HG03342 (cell line): ENCODE measurements at regions not wholly inside any gene's neighbourhood (a gene's known extent, or its start where the extent isn't known, plus 50 kb on each side); places are given as distances from the start of the nearest gene placed in this dataset.
A peak's percentile ranks its signal among the peaks of the same experiment; 100 is the strongest.
"Not testable (repeated sequence)": the region's sequence is repeated elsewhere in the genome, so short reads cannot be mapped to it uniquely, and the experiment has no call there.

ENCODE experiments used
- ATAC-seq: cut with Tn5 transposase; IDR thresholded peaks from one replicate; pipeline ENCODE4 v1.9.1; 2021; ENCODE audit warnings: mild to moderate bottlenecking, moderate library complexity; ENCODE audit not compliant: unreplicated experiment

DNA sequence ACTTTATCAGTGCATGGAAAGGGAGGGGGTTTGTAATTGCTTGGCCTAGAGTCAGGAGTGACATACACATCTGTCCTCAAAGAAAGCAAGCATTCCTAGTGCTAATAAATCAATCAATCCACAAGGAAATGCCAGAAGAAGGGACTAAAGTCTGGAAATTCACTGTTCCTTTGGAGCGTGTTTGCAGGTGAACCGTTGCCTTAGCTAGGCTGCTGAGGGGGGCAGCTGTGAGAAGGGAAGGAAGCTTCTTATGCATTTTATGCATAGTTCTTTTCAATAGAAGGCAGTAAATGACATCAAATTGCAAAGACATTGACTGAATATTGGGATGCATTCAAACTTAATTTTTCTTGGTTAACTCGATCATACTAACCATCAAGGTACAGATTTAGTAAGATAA is 1092.5 kb upstream of the SEMA6A start:
- no peak for ATAC-seq

DNA sequence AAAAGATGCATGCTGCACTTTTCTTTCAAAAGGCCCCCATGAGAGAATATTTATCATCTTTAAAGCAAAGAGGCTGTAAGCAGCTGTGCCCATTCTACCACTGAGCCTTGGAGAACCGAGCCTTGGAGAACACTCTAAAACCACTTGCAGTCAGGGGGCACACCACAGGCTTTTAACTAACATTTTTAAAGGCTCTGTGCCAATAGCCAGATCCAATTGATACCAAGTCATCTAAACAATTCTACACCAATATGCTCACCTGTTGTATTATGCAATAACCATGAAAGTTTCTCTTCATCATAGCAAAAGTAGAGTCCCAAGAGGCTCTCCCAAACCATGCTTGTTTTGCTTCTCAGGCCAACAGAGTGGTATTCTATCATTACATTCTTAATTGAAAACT is 1090.5 kb upstream of the SEMA6A start:
- no peak for ATAC-seq

DNA sequence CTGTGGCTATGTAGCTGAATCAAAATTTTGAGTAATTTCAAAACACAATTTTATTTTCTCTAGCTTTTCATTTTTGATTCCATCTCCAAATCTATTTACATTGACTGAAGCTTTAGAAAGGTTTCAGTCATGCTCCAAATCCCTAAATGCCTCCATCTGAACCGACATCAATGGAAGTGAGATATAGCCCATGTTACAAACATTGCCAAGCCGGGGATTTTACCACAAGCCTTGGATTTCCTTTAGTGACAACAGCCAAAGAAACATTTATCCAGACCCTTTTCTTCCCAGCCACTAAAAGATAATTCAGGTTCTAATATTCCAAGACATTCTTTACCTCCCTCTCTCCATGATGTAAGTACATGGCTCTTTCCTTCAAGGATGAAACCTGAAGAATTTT is 1087.7 kb upstream of the SEMA6A start:
- no peak for ATAC-seq

- ATAC-seq, result no peak
Observed at GRCh38 chr5:117657541-117657940, 1082.9 kb upstream of the SEMA6A start.

- ATAC-seq, result no peak
Observed at GRCh38 chr5:117652958-117653280, 1078.3 kb upstream of the SEMA6A start.

GRCh38 chr5:117652036-117652957 is 1077.7 kb upstream of the SEMA6A start:
- no peak for ATAC-seq

DNA sequence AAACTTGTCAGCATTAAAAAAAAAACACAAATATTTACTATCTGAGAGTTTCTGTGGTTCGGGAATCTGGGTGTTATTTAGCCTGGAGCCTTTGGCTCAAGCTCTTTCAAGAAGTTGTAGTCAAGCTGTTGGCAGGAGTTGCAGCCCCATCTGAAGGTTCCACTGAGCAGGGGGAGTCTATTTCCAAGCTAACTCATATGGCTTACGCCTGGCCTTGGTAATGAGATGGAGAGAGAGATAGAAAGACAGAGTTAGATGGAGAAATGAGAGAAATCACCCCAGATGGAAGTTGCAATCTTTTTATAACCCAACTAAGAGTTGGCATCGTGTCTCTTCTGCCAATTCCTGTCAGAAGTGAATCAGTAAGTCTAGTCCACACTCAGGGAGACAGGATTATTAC is 1075.2 kb upstream of the SEMA6A start:
- no peak for ATAC-seq

GRCh38 chr5:117645400-117645799 is 1070.8 kb upstream of the SEMA6A start:
- no peak for ATAC-seq

- ATAC-seq, result no peak
Observed at GRCh38 chr5:117638581-117638980, 1064.0 kb upstream of the SEMA6A start.

DNA sequence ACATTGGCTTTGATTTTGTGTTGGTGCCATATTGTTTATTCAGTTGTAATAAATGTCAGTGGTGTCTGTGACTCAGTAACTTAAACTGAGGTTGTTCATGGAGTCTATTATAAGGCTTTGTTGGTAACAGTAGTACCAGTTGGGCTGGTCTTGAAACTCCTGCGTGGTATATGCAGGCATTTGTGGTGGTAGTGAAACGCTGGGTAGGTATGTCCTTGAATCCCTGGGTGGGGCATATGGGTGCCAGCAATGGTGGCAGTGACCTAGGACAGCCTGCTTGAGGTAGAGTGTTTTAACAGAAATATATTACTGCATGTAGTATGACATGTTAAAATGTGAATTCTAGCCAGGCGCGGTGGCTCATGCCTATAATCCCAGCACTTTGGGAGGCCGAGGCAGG is 1058.5 kb upstream of the SEMA6A start:
- ATAC-seq, result no peak

GRCh38 chr5:117624201-117624600 is 1049.6 kb upstream of the SEMA6A start:
- no peak for ATAC-seq

GRCh38 chr5:117623042-117623805 is 1048.6 kb upstream of the SEMA6A start:
- ATAC-seq, result no peak

DNA sequence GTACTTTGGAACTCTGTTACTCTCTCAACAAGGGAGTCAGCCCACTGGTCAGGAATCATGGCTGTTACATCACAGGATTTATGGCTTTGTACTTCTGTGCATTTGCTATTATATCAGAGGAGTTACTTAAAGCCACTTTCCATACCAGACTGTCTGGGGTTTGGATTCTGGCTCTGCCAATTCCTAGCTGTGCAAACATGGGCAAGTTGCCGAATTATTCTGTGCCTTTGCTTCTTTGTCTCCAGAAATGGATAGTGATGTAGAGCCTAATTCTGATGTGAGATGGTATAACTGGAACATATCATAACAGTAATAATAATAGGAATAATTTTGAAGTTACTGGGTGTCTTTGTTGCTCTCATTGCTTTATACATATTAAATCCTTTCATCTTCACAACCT is 1047.3 kb upstream of the SEMA6A start:
- no peak for ATAC-seq

- ATAC-seq, result no peak
Observed at GRCh38 chr5:117615226-117615625, 1040.6 kb upstream of the SEMA6A start.

DNA sequence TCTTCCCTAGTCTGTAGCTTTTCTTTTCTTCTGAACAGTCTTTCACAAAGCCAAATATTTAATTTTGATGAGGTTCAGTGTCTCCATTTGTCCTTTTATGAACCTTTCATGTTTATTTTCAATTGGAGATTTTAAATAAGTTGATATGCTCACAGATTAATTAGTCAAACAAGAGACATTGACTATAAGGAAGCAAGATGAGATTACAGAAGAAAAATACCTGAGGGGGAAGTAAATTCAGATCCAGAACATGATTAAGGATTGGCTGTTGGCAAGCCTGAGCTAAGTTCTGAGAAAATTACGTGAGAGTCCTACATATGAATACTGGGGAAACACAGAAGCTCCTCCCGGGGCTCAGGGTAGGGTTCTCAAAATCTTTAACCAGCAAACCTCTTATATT is 1039.8 kb upstream of the SEMA6A start:
- ATAC-seq, result no peak

- ATAC-seq, result no peak
Observed at GRCh38 chr5:117604845-117605244, 1030.2 kb upstream of the SEMA6A start.

- ATAC-seq, result not testable (repeated sequence)
Observed at GRCh38 chr5:117599811-117600210, 1025.2 kb upstream of the SEMA6A start.

DNA sequence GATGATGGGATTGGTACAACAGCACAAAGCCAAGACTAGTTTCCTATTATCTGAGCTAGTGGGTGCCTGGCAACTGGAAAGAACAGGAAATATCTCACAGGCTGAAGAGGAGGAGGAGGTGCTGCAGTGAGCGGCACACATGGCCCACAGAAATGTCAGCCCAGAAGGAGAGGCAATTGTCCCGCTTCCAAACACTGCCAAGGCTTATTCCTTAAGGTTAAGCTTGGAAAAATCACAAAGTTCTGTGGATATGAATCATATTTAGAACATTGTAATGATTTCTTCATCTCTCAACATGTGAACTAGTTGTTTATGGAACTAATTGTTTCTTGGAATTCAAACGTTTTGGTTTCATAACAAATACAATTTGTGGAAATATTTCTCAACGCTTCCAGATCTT is 1019.5 kb upstream of the SEMA6A start:
- no peak for ATAC-seq

DNA sequence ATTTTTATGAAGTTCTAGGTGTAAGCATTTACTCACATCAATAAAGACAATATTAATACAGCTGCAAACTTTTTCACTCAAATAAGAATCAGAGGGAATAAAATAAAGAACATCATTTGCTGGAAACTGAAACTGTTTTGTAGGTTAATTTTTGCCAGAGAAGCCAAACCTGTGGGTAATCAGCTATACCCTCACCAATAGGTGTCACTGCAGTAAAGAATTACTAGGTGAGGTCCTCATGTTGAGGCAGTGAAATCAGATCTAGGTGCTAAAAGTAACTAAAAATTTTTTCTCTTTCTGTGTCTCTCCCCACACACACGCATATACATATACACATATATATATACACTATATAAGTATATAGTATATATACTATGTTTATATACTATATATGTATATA is 1016.3 kb upstream of the SEMA6A start:
- ATAC-seq, result peak; percentile 86

- no peak for ATAC-seq
Observed at GRCh38 chr5:117588611-117589010, 1014.0 kb upstream of the SEMA6A start.

DNA sequence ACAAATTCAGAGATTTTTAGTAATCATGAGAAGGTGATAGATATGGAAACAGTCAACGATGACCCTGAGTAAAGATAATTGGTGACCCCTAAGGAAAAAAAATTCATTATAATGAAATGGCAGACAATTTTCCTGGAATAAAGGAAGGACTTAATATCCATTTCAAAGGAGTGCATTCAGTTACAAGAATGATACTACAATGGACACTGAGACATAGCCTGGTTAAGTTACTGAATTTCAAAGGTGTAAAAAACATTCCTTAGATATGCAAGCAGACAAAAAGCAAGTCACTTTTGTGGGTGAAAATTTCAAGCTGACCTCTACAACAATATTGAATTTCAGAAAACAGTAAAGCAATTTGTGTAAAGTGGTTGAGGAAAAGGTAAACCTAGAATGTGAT is 1012.5 kb upstream of the SEMA6A start:
- no peak for ATAC-seq

- ATAC-seq, result no peak
Observed at GRCh38 chr5:117568622-117569021, 994.0 kb upstream of the SEMA6A start.
